D721Med (cell line): ENCODE measurements at regions not wholly inside any gene's neighbourhood (a gene's known extent, or its start where the extent isn't known, plus 50 kb on each side); places are given as distances from the start of the nearest gene placed in this dataset.

Experiments
- DNase-seq: peaks from one replicate; pipeline ENCODE4 v3.0.0; 2011; ENCODE audit warnings: low spot score; ENCODE audit not compliant: insufficient read length
- FAIRE-seq: peaks from 2 replicates; lab custom pipeline; 2011; peaks lifted over from hg19 to GRCh38; lab: Jason Lieb, UNC
- CTCF ChIP-seq: IDR thresholded peaks from 2 replicates; pipeline ENCODE4 v1.5.1; 2012; ENCODE audit warnings: mild to moderate bottlenecking, control low read depth; ENCODE audit not compliant: insufficient read depth; ENCODE audit errors: missing control alignments

- no peak for FAIRE-seq
- no peak for DNase-seq
- no peak for TF ChIP-seq CTCF
These were observed 751.4 kb upstream of the AUTS2 start for GRCh38 chr7:68846811-68847325.

GRCh38 chr7:68853254-68853653 is 745.0 kb upstream of the AUTS2 start:
- FAIRE-seq (no peak), DNase-seq (no peak)
- TF ChIP-seq CTCF = no peak

- TF ChIP-seq CTCF = no peak
- FAIRE-seq (no peak), DNase-seq (no peak)
These were observed 740.7 kb upstream of the AUTS2 start for GRCh38 chr7:68857571-68857970.

DNA sequence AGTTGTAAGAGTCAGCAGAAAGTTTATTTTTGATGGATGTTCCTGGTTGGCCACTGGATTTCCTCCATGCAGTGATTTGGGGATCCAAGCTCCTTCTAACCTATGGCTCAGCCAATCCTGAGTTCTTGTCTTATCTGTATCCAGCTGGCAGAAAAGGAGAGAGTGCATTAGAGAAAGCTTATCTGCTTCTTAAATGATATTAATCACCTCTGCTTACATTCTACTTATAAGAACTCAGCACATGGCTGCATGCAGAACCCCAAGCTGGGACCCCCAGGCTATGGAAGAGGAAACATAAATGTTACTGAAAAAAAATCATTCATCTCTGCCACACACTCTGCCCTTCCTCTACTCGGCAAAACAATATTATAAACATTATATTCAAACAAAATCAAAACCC is 739.8 kb upstream of the AUTS2 start:
- no peak for DNase-seq
- TF ChIP-seq CTCF = no peak
- peak; percentile 16 for FAIRE-seq

DNA sequence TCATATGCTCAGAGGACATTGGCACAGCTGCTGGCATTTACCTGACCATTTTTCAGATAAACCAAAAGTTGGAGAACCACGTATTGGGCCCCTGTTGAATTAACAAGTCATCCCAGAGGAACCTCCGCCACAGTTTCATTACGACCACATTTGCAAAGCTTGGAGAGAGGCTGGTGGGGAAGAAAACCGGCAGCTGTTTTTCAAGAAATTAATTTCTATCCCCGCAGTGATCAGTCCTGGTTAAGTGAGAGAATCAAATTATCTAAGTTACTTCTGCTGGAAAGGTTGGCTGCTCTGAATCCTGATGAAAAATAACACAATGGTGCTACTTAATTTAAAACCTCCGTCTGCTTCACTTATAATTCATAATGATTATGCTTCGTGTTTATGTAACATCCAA is 737.1 kb upstream of the AUTS2 start:
- FAIRE-seq (no peak), DNase-seq (no peak)
- no peak for TF ChIP-seq CTCF

DNA sequence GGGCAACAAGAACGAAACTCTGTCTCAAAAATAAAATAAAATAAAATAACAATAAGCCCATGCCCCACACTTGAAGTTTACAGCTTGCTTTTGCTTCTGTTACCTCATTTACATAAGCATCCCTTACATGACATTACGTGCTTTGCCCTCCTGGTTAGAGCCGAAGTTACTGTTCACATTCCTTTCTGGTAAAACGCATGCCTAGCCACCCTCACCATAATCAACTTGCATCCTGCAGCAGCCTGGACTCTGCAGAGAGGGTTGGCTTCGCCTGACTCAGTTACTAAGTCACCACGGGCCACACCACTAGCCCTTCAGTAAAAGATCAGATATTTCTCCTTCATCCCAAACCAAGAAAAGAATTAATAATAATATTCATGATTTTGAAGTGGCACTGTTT is 736.0 kb upstream of the AUTS2 start:
- no peak for TF ChIP-seq CTCF
- no peak for DNase-seq
- no peak for FAIRE-seq

DNA sequence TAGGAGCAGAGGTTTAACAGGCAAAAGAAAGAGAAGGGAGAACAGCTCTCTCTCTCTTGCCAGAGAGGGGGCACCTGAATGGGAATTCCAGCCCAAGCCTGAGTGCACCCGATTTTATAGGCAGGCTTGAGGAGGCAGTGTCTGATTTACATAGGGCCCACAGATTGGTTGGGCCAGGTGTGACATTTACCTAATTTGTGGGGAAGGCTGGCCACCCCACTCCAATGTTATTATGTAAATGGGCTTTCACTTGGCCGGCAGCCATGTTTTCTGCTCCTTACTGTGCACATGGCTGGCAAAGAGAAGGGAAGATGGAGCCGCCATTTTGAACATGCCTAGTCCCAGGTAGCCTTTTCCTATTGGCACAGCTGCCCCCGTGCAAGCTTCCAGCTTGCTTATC is 735.5 kb upstream of the AUTS2 start:
- DNase-seq (no peak), FAIRE-seq (no peak)

More for the DNA sequence above, 735.5 kb upstream of the AUTS2 start:
- no peak for TF ChIP-seq CTCF
